IMR-90 (cell line): ENCODE measurements at regions not wholly inside any gene's neighbourhood (a gene's known extent, or its start where the extent isn't known, plus 50 kb on each side); places are given as distances from the start of the nearest gene placed in this dataset.

ENCODE experiments used
- ATAC-seq: fragments of 200-7000 bp; cut with Tn5 transposase; 2 replicates; pipeline ENCODE4 v1.9.1; 2020; ENCODE audit warnings: low read depth, mild to moderate bottlenecking, moderate library complexity
- BruUV-seq: library from RNA; stranded (reverse); fragments of 400-500 nt; replicated peaks from 2 replicates; lab custom pipeline; 2021; lab: Mats Ljungman, UMichigan
- CTCF ChIA-PET: fragments of 300-600 bp; formaldehyde crosslinking; extraction: SDS; loops from one replicate; lab custom pipeline; 2021; ENCODE audit warnings: antibody characterized with exemption; lab: Yijun Ruan, JAX
- POLR2A ChIA-PET: fragments of 300-600 bp; sonication (Branson Sonifier 250); formaldehyde crosslinking; loops from one replicate; lab custom pipeline; 2022; ENCODE audit warnings: antibody characterized with exemption; ENCODE audit not compliant: unreplicated experiment; lab: Charles Lee
- DNase-seq: peaks from one replicate; pipeline ENCODE4 v3.0.0; 2013
- H2AFZ ChIP-seq: replicated peaks from 2 replicates; pipeline ENCODE3; 2013; ENCODE audit warnings: low read length, mild to moderate bottlenecking; ENCODE audit not compliant: poor library complexity
- H2AK5ac ChIP-seq: 2 replicates; pipeline ENCODE4 v1.6.1; 2013; ENCODE audit warnings: low read depth, low read length, inconsistent platforms
- H2AK9ac ChIP-seq: replicated peaks from 2 replicates; pipeline ENCODE3; 2013; ENCODE audit warnings: mild to moderate bottlenecking, low read depth, low read length, moderate library complexity; ENCODE audit not compliant: poor library complexity
- H2BK120ac ChIP-seq: 2 replicates; pipeline ENCODE4 v1.6.1; 2013; ENCODE audit warnings: low read depth, low read length, inconsistent platforms
- H2BK15ac ChIP-seq: 3 replicates; pipeline ENCODE4 v1.6.1; 2013; ENCODE audit warnings: low read depth, low read length, inconsistent platforms
- H2BK20ac ChIP-seq: 2 replicates; pipeline ENCODE4 v1.6.1; 2013; ENCODE audit warnings: low read depth, mild to moderate bottlenecking, inconsistent platforms, low read length, moderate library complexity
- H2BK5ac ChIP-seq: 2 replicates; pipeline ENCODE4 v1.6.1; 2013; ENCODE audit warnings: mild to moderate bottlenecking, low read depth, low read length, inconsistent platforms; ENCODE audit not compliant: poor library complexity, severe bottlenecking
- H3K14ac ChIP-seq: replicated peaks from 2 replicates; pipeline ENCODE4 v1.6.1; 2013; ENCODE audit warnings: low read depth, low read length, inconsistent platforms
- H3K18ac ChIP-seq: 2 replicates; pipeline ENCODE4 v1.6.1; 2013; ENCODE audit warnings: low read depth, low read length, control low read depth
- H3K23ac ChIP-seq: 2 replicates; pipeline ENCODE4 v1.6.1; 2013; ENCODE audit warnings: low read depth, low read length, inconsistent platforms
- H3K27ac ChIP-seq: 2 replicates; pipeline ENCODE4 v1.5.1; 2013; ENCODE audit warnings: mild to moderate bottlenecking, control low read depth, low read length; ENCODE audit not compliant: insufficient read depth
- H3K27me3 ChIP-seq: 2 replicates; pipeline ENCODE4 v1.6.1; 2013; ENCODE audit warnings: low read length; ENCODE audit not compliant: control insufficient read depth, insufficient read depth
- H3K36me3 ChIP-seq: 2 replicates; pipeline ENCODE4 v1.6.1; 2013; ENCODE audit warnings: low read length, mixed read lengths; ENCODE audit not compliant: control insufficient read depth, insufficient read depth
- H3K4ac ChIP-seq: 2 replicates; pipeline ENCODE4 v1.6.1; 2013; ENCODE audit warnings: low read depth, low read length, inconsistent platforms
- H3K4me1 ChIP-seq: 2 replicates; pipeline ENCODE4 v1.6.1; 2013; ENCODE audit warnings: low read length, mixed read lengths; ENCODE audit not compliant: control insufficient read depth, insufficient read depth
- H3K4me2 ChIP-seq: 2 replicates; pipeline ENCODE4 v1.6.1; 2013; ENCODE audit warnings: low read depth, mild to moderate bottlenecking, control low read depth, low read length, moderate library complexity
- H3K4me3 ChIP-seq: 2 replicates; pipeline ENCODE4 v1.5.1; 2013; ENCODE audit warnings: low read depth, mild to moderate bottlenecking, control low read depth, low read length, moderate library complexity; ENCODE audit not compliant: insufficient read depth
- H3K56ac ChIP-seq: 2 replicates; pipeline ENCODE4 v1.6.1; 2013; ENCODE audit warnings: low read length, inconsistent platforms; ENCODE audit not compliant: insufficient read depth; ENCODE audit errors: extremely low read depth
- H3K79me1 ChIP-seq, 2 experiments: 2 replicates each; pipeline ENCODE4 v1.6.1; 2013; ENCODE audit warnings: low read length in 2 of 2, inconsistent platforms in 1 of 2, low read depth in 1 of 2
- H3K9ac ChIP-seq: 2 replicates; pipeline ENCODE4 v1.6.1; 2013; ENCODE audit warnings: low read depth, low read length, control low read depth
- H3K9me1 ChIP-seq: 2 replicates; pipeline ENCODE4 v1.6.1; 2013; ENCODE audit warnings: low read length, inconsistent platforms; ENCODE audit not compliant: insufficient read depth
- H3K9me3 ChIP-seq: 2 replicates; pipeline ENCODE4 v1.6.1; 2013; ENCODE audit warnings: low read length; ENCODE audit not compliant: control insufficient read depth, insufficient read depth
- H4K20me1 ChIP-seq: 2 replicates; pipeline ENCODE4 v1.6.1; 2013; ENCODE audit warnings: low read length, inconsistent platforms; ENCODE audit not compliant: insufficient read depth
- H4K5ac ChIP-seq: 2 replicates; pipeline ENCODE4 v1.6.1; 2013; ENCODE audit warnings: mild to moderate bottlenecking, low read depth, low read length, control low read depth
- H4K8ac ChIP-seq, 2 experiments: 2 replicates each; pipeline ENCODE4 v1.6.1; 2013; ENCODE audit warnings: low read depth in 2 of 2, low read length in 2 of 2, control low read depth in 1 of 2, inconsistent platforms in 1 of 2
- H4K91ac ChIP-seq: 2 replicates; pipeline ENCODE4 v1.6.1; 2013; ENCODE audit warnings: low read depth, low read length, inconsistent platforms; ENCODE audit not compliant: insufficient read depth
- BHLHE40 ChIP-seq: fragments of 150-350 bp; IDR thresholded peaks from 2 replicates; pipeline ENCODE4 v1.6.1; 2016; ENCODE audit warnings: mild to moderate bottlenecking, low read depth, low read length
- CEBPB ChIP-seq: IDR thresholded peaks from 2 replicates; pipeline ENCODE4 v1.6.1; 2012; ENCODE audit warnings: low read depth, low read length, improper control_type of control experiment
- CHD1 ChIP-seq: IDR thresholded peaks from 2 replicates; pipeline ENCODE4 v1.6.1; 2012; ENCODE audit warnings: low read depth, low read length, improper control_type of control experiment
- CTCF ChIP-seq: conservative IDR thresholded peaks from 2 replicates; pipeline ENCODE4 v1.5.1; 2012; ENCODE audit warnings: mild to moderate bottlenecking, low read depth, low read length, improper control_type of control experiment
- ELK1 ChIP-seq: fragments of 150-350 bp; IDR thresholded peaks from 2 replicates; pipeline ENCODE4 v1.6.1; 2016; ENCODE audit warnings: low read depth, mild to moderate bottlenecking, low read length, moderate library complexity, borderline replicate concordance
- FOS ChIP-seq: fragments of 150-350 bp; IDR thresholded peaks from 2 replicates; pipeline ENCODE4 v1.6.1; 2016; ENCODE audit warnings: low read depth, low read length
- MAFK ChIP-seq: IDR thresholded peaks from 2 replicates; pipeline ENCODE4 v1.6.1; 2012; ENCODE audit warnings: low read depth, low read length, improper control_type of control experiment
- MAZ ChIP-seq: IDR thresholded peaks from 2 replicates; pipeline ENCODE4 v1.6.1; 2012; ENCODE audit warnings: low read depth, mild to moderate bottlenecking, low read length, improper control_type of control experiment, moderate library complexity, borderline replicate concordance
- MXI1 ChIP-seq: IDR thresholded peaks from 2 replicates; pipeline ENCODE4 v1.6.1; 2012; ENCODE audit warnings: low read depth, mild to moderate bottlenecking, low read length, moderate library complexity, borderline replicate concordance
- NFE2L2 ChIP-seq: fragments of 150-350 bp; IDR thresholded peaks from 2 replicates; pipeline ENCODE4 v1.6.1; 2016; ENCODE audit warnings: low read depth, mild to moderate bottlenecking, low read length
- POLR2A ChIP-seq: IDR thresholded peaks from 2 replicates; pipeline ENCODE4 v1.6.1; 2012; ENCODE audit warnings: mild to moderate bottlenecking, low read depth, low read length
- RAD21 ChIP-seq: IDR thresholded peaks from 2 replicates; pipeline ENCODE4 v1.6.1; 2012; ENCODE audit warnings: low read length, improper control_type of control experiment
- RCOR1 ChIP-seq: IDR thresholded peaks from 2 replicates; pipeline ENCODE4 v1.6.1; 2012; ENCODE audit warnings: mild to moderate bottlenecking, low read length, improper control_type of control experiment; ENCODE audit not compliant: insufficient replicate concordance
- RFX5 ChIP-seq: IDR thresholded peaks from 2 replicates; pipeline ENCODE4 v1.8.0; 2012; ENCODE audit warnings: low read depth, mild to moderate bottlenecking, low read length, moderate library complexity
- SMC3 ChIP-seq: fragments of 150-350 bp; IDR thresholded peaks from 2 replicates; pipeline ENCODE4 v1.6.1; 2016; ENCODE audit warnings: low read depth, mild to moderate bottlenecking, antibody characterized with exemption, low read length, moderate library complexity
- USF2 ChIP-seq: fragments of 150-350 bp; IDR thresholded peaks from 2 replicates; pipeline ENCODE4 v1.6.1; 2017; ENCODE audit warnings: mild to moderate bottlenecking, antibody characterized with exemption, low read length, low read depth
- WGBS, 2 experiments: methylation state at CpG; one replicate each; pipeline versions ENCODE4 v1.1.5 to v1.1.7; 2013; ENCODE audit warnings: missing lambda C conversion rate in 2 of 2; ENCODE audit not compliant: insufficient read length in 1 of 2; ENCODE audit errors: extremely low coverage in 2 of 2; 5-methylcytosine and 5-hydroxymethylcytosine counted together
- dilution Hi-C: fragments of 300-500 bp; cut with HindIII; formaldehyde crosslinking; loops from one replicate; pipeline ENCODE4 v1.14.3; 2018; ENCODE audit warnings: low sequenced_read_pairs; ENCODE audit not compliant: unreplicated experiment
- in situ Hi-C: fragments of 300-500 bp; cut with MboI; formaldehyde crosslinking; loops from 3 replicates; pipeline ENCODE4 v1.14.3; 2019; ENCODE audit warnings: low sequenced_read_pairs, inconsistent platforms, mixed read lengths
- intact Hi-C: fragments of 100-400 bp; cut with micrococcal nuclease; formaldehyde crosslinking; loops from 2 replicates; pipeline ENCODE4 v1.10.0; 2022

GRCh38 chr3:102668247-102668646 is 233.4 kb downstream of the ZPLD1 start:
- TF ChIP-seq MXI1 (no peak), FOS (no peak), BHLHE40 (no peak), RAD21 (no peak), RFX5 (no peak), NFE2L2 (no peak), SMC3 (no peak), CTCF (no peak), MAZ (no peak), MAFK (no peak), ELK1 (no peak), POLR2A (no peak), CHD1 (no peak), CEBPB (no peak), RCOR1 (no peak), USF2 (no peak)
- no peaks in the 10 kb centered on the region for H3K36me3 ChIP-seq
- no peak overlapping the region for H2BK20ac ChIP-seq
- no peaks in the 10 kb centered on the region for H3K4me1 ChIP-seq
- DNase-seq = no peak
- no peak overlapping the region for H3K4ac ChIP-seq
- no peaks in the 10 kb centered on the region for H3K9me3 ChIP-seq
- no peak overlapping the region for H3K4me3 ChIP-seq
- no peak overlapping the region for H2BK15ac ChIP-seq
- no peak overlapping the region for H2AFZ ChIP-seq
- no peaks in the 10 kb centered on the region for H3K9me1 ChIP-seq
- H3K56ac ChIP-seq = no peak overlapping the region
- H2BK120ac ChIP-seq = no peak overlapping the region
- ChIA-PET CTCF (no interaction called here), POLR2A (no interaction called here)
- H3K79me1 ChIP-seq = no peaks in the 10 kb centered on the region
- no peak overlapping the region for H3K14ac ChIP-seq
- WGBS, 2 experiments = no CpG with 5 or more reads among the region's 4 CpGs
- no TSS peak for BruUV-seq
- no peak overlapping the region for H3K4me2 ChIP-seq
- H4K5ac ChIP-seq = no peak overlapping the region
- H3K9ac ChIP-seq = no peak overlapping the region
- dilution Hi-C loops (no loop called here), in situ Hi-C loops (no loop called here), intact Hi-C loops (no loop called here)
- no peak overlapping the region for H3K18ac ChIP-seq
- no peak overlapping the region for H2AK5ac ChIP-seq
- no peak overlapping the region for H2BK5ac ChIP-seq
- no peak overlapping the region for H4K91ac ChIP-seq
- H3K23ac ChIP-seq = no peak overlapping the region
- H4K20me1 ChIP-seq = no peaks in the 10 kb centered on the region
- no peak overlapping the region for H3K27ac ChIP-seq
- no peak for ATAC-seq
- H3K27me3 ChIP-seq = no peaks in the 10 kb centered on the region
- H4K8ac ChIP-seq = no peak overlapping the region
- no peak overlapping the region for H2AK9ac ChIP-seq
